ENCODE measurements at regions not wholly inside any gene's neighbourhood (a gene's known extent, or its start where the extent isn't known, plus 50 kb on each side); places are given as distances from the start of the nearest gene placed in this dataset.

- peaks cover 0 to 37% (median 0%) of the 10 kb centered on the region in 7 donors for H3K27me3 ChIP-seq (replicated peaks in 1 of 7)
- no peak overlapping the region for H3K27ac ChIP-seq
- no peaks in the 10 kb centered on the region for H3K36me3 ChIP-seq
- H3K4me1 ChIP-seq: peaks cover 0 to 15% (median 5%) of the 10 kb centered on the region in 6 donors
- H3K4me3 ChIP-seq: no peak overlapping the region
- TF ChIP-seq POLR2A (IDR thresholded peaks at IDR 0.05): no peak
- no peak for TF ChIP-seq POLR2AphosphoS5 (IDR thresholded peaks at IDR 0.05)
- intact Hi-C loops (cut with DNase I; ENCODE audit: low total_unique reads): no loop called here
- no peak for DNase-seq
- WGBS, 5 donors: 78 to 92% (median 79%) methylated on average over 3 to 9 of the region's 9 CpGs
- no peaks in the 10 kb centered on the region for H3K9me3 ChIP-seq
These were observed 1461.1 kb downstream of the BRD1 start for GRCh38 chr22:48366591-48366990.

GRCh38 chr22:48366056-48366455, 1461.6 kb downstream of the BRD1 start:
- H3K36me3 ChIP-seq: no peaks in the 10 kb centered on the region
- peaks cover 0 to 32% (median 0%) of the 10 kb centered on the region in 7 donors for H3K27me3 ChIP-seq (replicated peaks in 1 of 7)
- no peak for DNase-seq
- TF ChIP-seq POLR2A (IDR thresholded peaks at IDR 0.05): no peak
- TF ChIP-seq CTCF (IDR thresholded peaks at IDR 0.05 in 8 of 11, conservative IDR thresholded peaks at IDR 0.05 in 3 of 11): no peak
- TF ChIP-seq POLR2AphosphoS5 (IDR thresholded peaks at IDR 0.05): no peak
- H3K4me1 ChIP-seq: peaks cover 0 to 13% (median 5%) of the 10 kb centered on the region in 6 donors
- H3K9me3 ChIP-seq: no peaks in the 10 kb centered on the region
- intact Hi-C loops (cut with DNase I; ENCODE audit: low total_unique reads): no loop called here
- H3K27ac ChIP-seq: no peak overlapping the region
- WGBS, 5 donors: 77 to 90% (median 79%) methylated on average over 7 to 8 of the region's 8 CpGs
- no peak overlapping the region for H3K4me3 ChIP-seq

- no peaks in the 10 kb centered on the region for H3K36me3 ChIP-seq
- H3K4me3 ChIP-seq: no peak overlapping the region
- intact Hi-C loops (cut with DNase I; ENCODE audit: low total_unique reads): no loop called here
- peaks cover 0 to 7% (median 4%) of the 10 kb centered on the region in 6 donors for H3K4me1 ChIP-seq
- no peak for DNase-seq
- no peak for TF ChIP-seq CTCF (IDR thresholded peaks at IDR 0.05 in 8 of 11, conservative IDR thresholded peaks at IDR 0.05 in 3 of 11)
- no peak for TF ChIP-seq POLR2A (IDR thresholded peaks at IDR 0.05)
- TF ChIP-seq POLR2AphosphoS5 (IDR thresholded peaks at IDR 0.05): no peak
- 72 to 88% (median 82%) methylated on average over 4 of the region's 4 CpGs for WGBS, 5 donors
- H3K27ac ChIP-seq: no peak overlapping the region
- H3K9me3 ChIP-seq: no peaks in the 10 kb centered on the region
- peaks cover 0 to 26% (median 0%) of the 10 kb centered on the region in 7 donors for H3K27me3 ChIP-seq (replicated peaks in 1 of 7)
These were observed 1462.3 kb downstream of the BRD1 start for GRCh38 chr22:48365386-48365785.

- H3K36me3 ChIP-seq: no peaks in the 10 kb centered on the region
- no peak overlapping the region for H3K27ac ChIP-seq
- no peaks in the 10 kb centered on the region for H3K9me3 ChIP-seq
- intact Hi-C loops (cut with DNase I; ENCODE audit: low total_unique reads): no loop called here
- peaks cover 0 to 36% (median 2%) of the 10 kb centered on the region in 7 donors for H3K27me3 ChIP-seq (replicated peaks in 1 of 7)
- no peaks in the 10 kb centered on the region for H3K4me1 ChIP-seq
- DNase-seq: peak; percentile 43
- TF ChIP-seq POLR2A (IDR thresholded peaks at IDR 0.05) (no peak), CTCF (IDR thresholded peaks at IDR 0.05 in 8 of 11, conservative IDR thresholded peaks at IDR 0.05 in 3 of 11) (no peak), POLR2AphosphoS5 (IDR thresholded peaks at IDR 0.05) (no peak)
- no peak overlapping the region for H3K4me3 ChIP-seq
- 77 to 82% (median 78%) methylated on average over 12 to 15 of the region's 15 CpGs for WGBS, 5 donors
These were observed 1464.8 kb downstream of the BRD1 start for GRCh38 chr22:48362721-48363404.

Data from spleen (tissue), 11 donors.